Trophoblast cell (in vitro differentiated cells and primary cell): ENCODE measurements at regions not wholly inside any gene's neighbourhood (a gene's known extent, or its start where the extent isn't known, plus 50 kb on each side); places are given as distances from the start of the nearest gene placed in this dataset.

ENCODE experiments used
- DNase-seq, 2 donors: peaks; one replicate each; pipeline ENCODE4 v3.0.0-alpha.2; 2016
- H2AFZ ChIP-seq: 2 replicates; pipeline ENCODE4 v1.6.1; 2013; ENCODE audit warnings: low read length, moderate library complexity, mild to moderate bottlenecking; ENCODE audit not compliant: insufficient read depth, poor library complexity
- H2AK5ac ChIP-seq: 2 replicates; pipeline ENCODE4 v1.6.1; 2013; ENCODE audit warnings: mild to moderate bottlenecking, low read length
- H2BK120ac ChIP-seq: 2 replicates; pipeline ENCODE4 v1.6.1; 2013; ENCODE audit warnings: low read length, mild to moderate bottlenecking, moderate library complexity; ENCODE audit not compliant: insufficient read depth, poor library complexity
- H2BK12ac ChIP-seq: 2 replicates; pipeline ENCODE4 v1.6.1; 2013; ENCODE audit warnings: mild to moderate bottlenecking, low read length, moderate library complexity
- H2BK5ac ChIP-seq: 2 replicates; pipeline ENCODE4 v1.6.1; 2013; ENCODE audit warnings: low read length, low read depth, moderate library complexity, mild to moderate bottlenecking; ENCODE audit not compliant: poor library complexity
- H3K14ac ChIP-seq: 2 replicates; pipeline ENCODE4 v1.6.1; 2013; ENCODE audit warnings: mild to moderate bottlenecking, low read length
- H3K18ac ChIP-seq: 2 replicates; pipeline ENCODE4 v1.6.1; 2013; ENCODE audit warnings: mild to moderate bottlenecking, low read length
- H3K23ac ChIP-seq: 2 replicates; pipeline ENCODE4 v1.6.1; 2013; ENCODE audit warnings: low read length
- H3K27ac ChIP-seq: 2 replicates; pipeline ENCODE4 v1.5.1; 2013; ENCODE audit warnings: low read depth, mild to moderate bottlenecking, inconsistent platforms, low read length, moderate library complexity
- H3K27me3 ChIP-seq: 2 replicates; pipeline ENCODE4 v1.6.1; 2013; ENCODE audit warnings: inconsistent platforms, mild to moderate bottlenecking, low read length, moderate library complexity; ENCODE audit not compliant: insufficient read depth
- H3K36me3 ChIP-seq, 2 experiments: 1 replicate in 1 of 2; 2 replicates in 1 of 2; pipeline ENCODE4 v1.6.1; 2013; ENCODE audit warnings: low read length in 2 of 2, mild to moderate bottlenecking in 2 of 2, moderate library complexity in 1 of 2; ENCODE audit not compliant: insufficient read depth in 2 of 2, control insufficient read depth in 1 of 2
- H3K4ac ChIP-seq: 2 replicates; pipeline ENCODE4 v1.6.1; 2013; ENCODE audit warnings: low read depth, mild to moderate bottlenecking, low read length, moderate library complexity
- H3K4me1 ChIP-seq, 2 experiments: 1 replicate in 1 of 2; 2 replicates in 1 of 2; pipeline ENCODE4 v1.6.1; 2013; ENCODE audit warnings: low read length in 2 of 2, mild to moderate bottlenecking in 2 of 2, moderate library complexity in 1 of 2; ENCODE audit not compliant: insufficient read depth in 2 of 2, control insufficient read depth in 1 of 2
- H3K4me2 ChIP-seq: 2 replicates; pipeline ENCODE4 v1.6.1; 2013; ENCODE audit warnings: inconsistent platforms, mild to moderate bottlenecking, low read length, moderate library complexity
- H3K4me3 ChIP-seq: 2 replicates; pipeline ENCODE4 v1.5.1; 2013; ENCODE audit warnings: mild to moderate bottlenecking, low read depth, low read length, inconsistent platforms
- H3K79me1 ChIP-seq: one replicate; pipeline ENCODE4 v1.6.1; 2013; ENCODE audit warnings: low read length
- H3K79me2 ChIP-seq: 2 replicates; pipeline ENCODE4 v1.6.1; 2013; ENCODE audit warnings: low read length, mild to moderate bottlenecking; ENCODE audit not compliant: control insufficient read depth, insufficient read depth, poor library complexity
- H3K9ac ChIP-seq: 2 replicates; pipeline ENCODE4 v1.6.1; 2013; ENCODE audit warnings: mild to moderate bottlenecking, low read length
- H3K9me3 ChIP-seq: 2 replicates; pipeline ENCODE4 v1.6.1; 2013; ENCODE audit warnings: low read depth, mild to moderate bottlenecking, control low read depth, inconsistent platforms, low read length; ENCODE audit not compliant: insufficient read depth
- H4K12ac ChIP-seq: 2 replicates; pipeline ENCODE4 v1.6.1; 2013; ENCODE audit warnings: low read depth, mild to moderate bottlenecking, low read length, moderate library complexity
- H4K8ac ChIP-seq: 2 replicates; pipeline ENCODE4 v1.6.1; 2013; ENCODE audit warnings: low read depth, mild to moderate bottlenecking, low read length, moderate library complexity
- H4K91ac ChIP-seq: one replicate; pipeline ENCODE4 v1.6.1; 2013; ENCODE audit warnings: low read depth, mild to moderate bottlenecking, low read length, moderate library complexity
- WGBS: extraction: QIAGEN DNeasy Blood & Tissue Kit; methylation state at CpG from one replicate; pipeline ENCODE4 v1.1.7; 2013; ENCODE audit warnings: missing lambda C conversion rate; ENCODE audit not compliant: insufficient read length, insufficient coverage; ENCODE audit errors: extremely low coverage; 5-methylcytosine and 5-hydroxymethylcytosine counted together

DNA sequence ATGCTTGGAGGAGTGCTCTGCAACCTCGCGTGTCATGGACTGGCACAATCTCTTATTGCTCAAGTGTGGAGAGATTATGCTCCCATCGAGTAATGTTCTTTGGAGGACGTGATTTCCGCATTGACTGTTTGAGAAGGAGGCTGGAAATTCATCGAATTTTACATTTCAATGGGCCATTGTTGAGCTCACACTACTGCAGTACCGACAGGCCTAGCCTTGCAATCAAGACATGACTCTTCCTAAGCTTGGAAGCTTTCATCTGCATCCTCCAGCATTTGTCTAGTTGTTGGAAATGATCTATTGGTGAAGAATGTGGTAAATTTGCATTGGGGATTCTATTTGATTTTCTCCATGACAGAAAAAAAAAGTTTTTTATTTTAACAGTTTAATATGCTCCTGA lies 156.8 kb downstream of the FZD1 start:
- Histone ChIP-seq H2BK120ac (no peak overlapping the region), H3K23ac (peak overlapping the region; percentile 49), H4K12ac (no peak overlapping the region), H3K79me1 (no peaks in the 10 kb centered on the region), H4K8ac (no peak overlapping the region), H2BK5ac (no peak overlapping the region), H3K4me3 (no peak overlapping the region), H3K9me3 (no peaks in the 10 kb centered on the region), H3K4ac (no peak overlapping the region), H4K91ac (no peak overlapping the region), H2BK12ac (no peak overlapping the region), H3K4me2 (no peak overlapping the region), H3K18ac (no peak overlapping the region), H3K27ac (no peak overlapping the region), H3K27me3 (no peaks in the 10 kb centered on the region), H3K4me1 (no peaks in the 10 kb centered on the region), H3K14ac (no peak overlapping the region), H3K36me3 (no peaks in the 10 kb centered on the region), H3K79me2 (no peaks in the 10 kb centered on the region), H3K9ac (no peak overlapping the region), H2AFZ (no peak overlapping the region), H2AK5ac (no peak overlapping the region)
- no peak for DNase-seq
- WGBS: no CpG with 5 or more reads among the region's 7 CpGs

DNA sequence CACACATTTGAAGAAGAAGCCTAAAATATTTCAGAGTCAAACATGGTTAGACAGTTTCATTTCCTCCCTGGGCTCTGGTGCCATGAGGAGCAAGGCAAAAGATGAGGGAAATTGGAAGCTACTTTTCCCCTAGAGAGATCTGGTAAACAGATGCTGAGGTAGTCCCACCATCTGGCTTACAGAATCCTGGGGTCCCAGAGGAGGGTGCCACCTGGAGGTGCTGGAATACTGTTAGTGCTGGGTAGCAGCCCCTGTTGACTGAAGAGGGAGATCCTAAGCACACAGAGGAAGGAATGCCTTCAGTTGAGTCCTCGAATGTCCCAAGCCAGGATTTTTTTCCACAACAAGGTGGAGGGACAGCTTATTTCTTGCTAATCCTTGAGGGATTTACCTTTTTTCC lies 160.1 kb downstream of the FZD1 start:
- Histone ChIP-seq H3K23ac (no peak overlapping the region), H3K27me3 (no peaks in the 10 kb centered on the region), H3K9ac (no peak overlapping the region), H4K91ac (no peak overlapping the region), H3K27ac (no peak overlapping the region), H2BK5ac (no peak overlapping the region), H3K79me1 (no peaks in the 10 kb centered on the region), H3K4me1 (no peaks in the 10 kb centered on the region), H3K4ac (no peak overlapping the region), H3K18ac (no peak overlapping the region), H3K36me3 (no peaks in the 10 kb centered on the region), H2AK5ac (no peak overlapping the region), H2AFZ (no peak overlapping the region), H2BK120ac (no peak overlapping the region), H3K4me3 (no peak overlapping the region), H2BK12ac (no peak overlapping the region), H3K9me3 (no peaks in the 10 kb centered on the region), H3K79me2 (no peaks in the 10 kb centered on the region), H3K4me2 (no peak overlapping the region), H4K12ac (no peak overlapping the region), H4K8ac (no peak overlapping the region), H3K14ac (no peak overlapping the region)
- WGBS: no CpG with 5 or more reads among the region's 1 CpG
- no peak for DNase-seq

DNA sequence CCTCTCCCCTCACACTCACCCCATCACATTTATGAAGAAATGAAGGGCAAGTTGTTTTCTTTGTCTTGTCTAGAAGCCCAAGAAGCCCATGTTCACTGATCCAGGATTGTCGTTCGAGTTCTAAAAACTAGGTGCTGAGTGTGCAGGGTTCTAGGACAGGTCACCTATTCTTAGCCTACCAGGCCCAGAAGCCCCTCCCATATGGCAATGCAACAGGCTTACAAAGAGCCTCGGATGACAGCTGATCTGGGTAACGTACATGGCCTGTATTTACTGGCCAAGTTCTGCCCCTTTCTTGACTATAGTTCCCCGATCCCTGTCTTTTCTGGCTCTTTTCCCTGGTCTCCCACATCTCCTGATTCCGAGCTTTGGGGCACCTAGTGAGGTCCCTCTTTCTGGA lies 160.9 kb downstream of the FZD1 start:
- H3K9ac ChIP-seq: no peak overlapping the region
- no peak overlapping the region for H4K8ac ChIP-seq
- no peak overlapping the region for H3K14ac ChIP-seq
- no peak overlapping the region for H2BK12ac ChIP-seq
- no peaks in the 10 kb centered on the region for H3K27me3 ChIP-seq
- no peaks in the 10 kb centered on the region for H3K4me1 ChIP-seq
- no peak for DNase-seq
- H2BK120ac ChIP-seq: no peak overlapping the region
- H3K79me2 ChIP-seq: no peaks in the 10 kb centered on the region
- no peaks in the 10 kb centered on the region for H3K36me3 ChIP-seq
- H3K27ac ChIP-seq: no peak overlapping the region
- H3K4ac ChIP-seq: no peak overlapping the region
- no peak overlapping the region for H4K12ac ChIP-seq
- H3K23ac ChIP-seq: no peak overlapping the region
- H3K18ac ChIP-seq: no peak overlapping the region
- no peak overlapping the region for H2AK5ac ChIP-seq
- H3K4me3 ChIP-seq: no peak overlapping the region
- no peak overlapping the region for H3K4me2 ChIP-seq
- H2AFZ ChIP-seq: no peak overlapping the region
- H4K91ac ChIP-seq: no peak overlapping the region
- no peaks in the 10 kb centered on the region for H3K9me3 ChIP-seq
- no peaks in the 10 kb centered on the region for H3K79me1 ChIP-seq
- WGBS: no CpG with 5 or more reads among the region's 6 CpGs
- H2BK5ac ChIP-seq: peak overlapping the region; percentile 31

DNA sequence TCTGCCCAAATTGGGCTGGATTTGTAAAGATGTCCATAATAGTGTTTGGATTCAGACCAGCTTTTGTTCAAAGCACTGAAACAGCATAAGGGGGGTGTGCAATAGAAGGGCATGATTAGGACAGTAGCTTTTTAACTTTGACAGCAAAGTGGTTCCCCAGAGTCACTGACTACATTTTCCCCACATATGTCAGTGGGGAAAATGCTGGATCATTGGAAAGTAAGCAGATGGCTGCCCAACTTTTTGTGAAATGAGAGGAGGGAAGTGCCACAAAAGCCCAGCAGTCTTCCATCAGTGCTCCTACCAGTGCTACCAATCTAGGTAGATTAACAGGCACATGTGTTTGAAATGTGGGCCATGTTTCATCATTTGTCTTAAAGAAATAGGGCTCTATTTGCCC lies 162.8 kb downstream of the FZD1 start:
- Histone ChIP-seq H3K79me2 (no peaks in the 10 kb centered on the region), H2AFZ (no peak overlapping the region), H2BK5ac (no peak overlapping the region), H3K14ac (no peak overlapping the region), H4K8ac (no peak overlapping the region), H2BK12ac (no peak overlapping the region), H3K27me3 (no peaks in the 10 kb centered on the region), H3K9ac (no peak overlapping the region), H3K18ac (no peak overlapping the region), H3K4me3 (no peak overlapping the region), H3K4ac (no peak overlapping the region), H3K27ac (no peak overlapping the region), H3K4me1 (no peaks in the 10 kb centered on the region), H2BK120ac (no peak overlapping the region), H3K23ac (no peak overlapping the region), H3K4me2 (no peak overlapping the region), H2AK5ac (no peak overlapping the region), H4K91ac (no peak overlapping the region), H3K79me1 (no peaks in the 10 kb centered on the region), H3K36me3 (no peaks in the 10 kb centered on the region), H3K9me3 (no peaks in the 10 kb centered on the region), H4K12ac (no peak overlapping the region)
- no peak for DNase-seq

DNA sequence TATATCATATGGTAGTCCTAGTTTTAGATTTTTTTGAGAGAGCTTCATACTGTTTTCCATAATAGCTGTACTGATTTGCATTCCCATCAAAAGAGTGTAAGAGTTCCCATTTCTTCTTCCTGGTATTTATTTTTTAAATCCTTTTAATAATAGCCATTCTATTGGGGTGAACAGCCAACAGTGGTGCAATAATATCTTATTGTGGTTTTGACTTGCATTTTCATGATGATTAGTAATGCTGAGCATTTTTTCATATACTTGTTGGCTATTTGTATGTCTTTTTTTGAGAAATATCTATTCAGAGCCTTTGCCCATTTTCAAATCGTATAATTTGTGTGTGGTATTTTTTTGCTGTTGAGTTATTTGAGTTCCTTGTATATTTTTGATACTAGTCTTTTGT lies 167.4 kb downstream of the FZD1 start:
- no peak overlapping the region for H3K4me3 ChIP-seq
- no peaks in the 10 kb centered on the region for H3K27me3 ChIP-seq
- no peak overlapping the region for H3K4ac ChIP-seq
- no peak overlapping the region for H3K18ac ChIP-seq
- H4K12ac ChIP-seq: no peak overlapping the region
- H3K79me2 ChIP-seq: no peaks in the 10 kb centered on the region
- H3K9me3 ChIP-seq: no peaks in the 10 kb centered on the region
- H2BK5ac ChIP-seq: no peak overlapping the region
- H2BK120ac ChIP-seq: no peak overlapping the region
- no peaks in the 10 kb centered on the region for H3K79me1 ChIP-seq
- H3K14ac ChIP-seq: no peak overlapping the region
- WGBS: no CpG with 5 or more reads among the region's 1 CpG
- no peak overlapping the region for H3K9ac ChIP-seq
- no peak overlapping the region for H4K91ac ChIP-seq
- no peaks in the 10 kb centered on the region for H3K4me1 ChIP-seq
- no peak overlapping the region for H3K23ac ChIP-seq
- no peak overlapping the region for H4K8ac ChIP-seq
- no peak overlapping the region for H3K4me2 ChIP-seq
- H3K36me3 ChIP-seq: no peaks in the 10 kb centered on the region
- no peak overlapping the region for H2AFZ ChIP-seq
- H2AK5ac ChIP-seq: no peak overlapping the region
- H3K27ac ChIP-seq: no peak overlapping the region
- DNase-seq: no peak
- no peak overlapping the region for H2BK12ac ChIP-seq
